GM19240 (cell line): ENCODE measurements at regions not wholly inside any gene's neighbourhood (a gene's known extent, or its start where the extent isn't known, plus 50 kb on each side); places are given as distances from the start of the nearest gene placed in this dataset.
"Not testable (repeated sequence)": the region's sequence is repeated elsewhere in the genome, so short reads cannot be mapped to it uniquely, and the experiment has no call there.

Source experiments
- DNase-seq: peaks from one replicate; pipeline ENCODE4 v3.0.0; 2011; ENCODE audit warnings: low spot score; ENCODE audit not compliant: insufficient read length

DNA sequence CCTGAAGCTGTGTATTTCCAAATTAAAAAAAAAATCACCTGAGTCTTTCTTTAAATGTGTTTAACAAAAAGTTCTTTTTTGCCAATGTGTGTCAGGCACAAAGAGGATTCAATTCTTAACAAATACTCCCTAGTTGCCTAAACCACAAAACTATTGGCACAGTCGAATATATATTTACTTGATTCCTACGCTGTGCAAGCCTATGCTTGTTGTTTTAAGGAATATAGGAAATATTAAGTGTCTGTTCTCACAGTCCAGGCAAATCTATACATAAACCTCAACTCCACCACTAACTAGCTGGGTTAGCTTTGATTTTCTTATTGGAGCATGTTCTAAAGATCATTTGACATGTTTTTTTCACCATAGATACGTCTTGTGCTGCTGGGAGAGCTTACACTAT, 571.0 kb downstream of the PYDC2 start:
- DNase-seq, result no peak

DNA sequence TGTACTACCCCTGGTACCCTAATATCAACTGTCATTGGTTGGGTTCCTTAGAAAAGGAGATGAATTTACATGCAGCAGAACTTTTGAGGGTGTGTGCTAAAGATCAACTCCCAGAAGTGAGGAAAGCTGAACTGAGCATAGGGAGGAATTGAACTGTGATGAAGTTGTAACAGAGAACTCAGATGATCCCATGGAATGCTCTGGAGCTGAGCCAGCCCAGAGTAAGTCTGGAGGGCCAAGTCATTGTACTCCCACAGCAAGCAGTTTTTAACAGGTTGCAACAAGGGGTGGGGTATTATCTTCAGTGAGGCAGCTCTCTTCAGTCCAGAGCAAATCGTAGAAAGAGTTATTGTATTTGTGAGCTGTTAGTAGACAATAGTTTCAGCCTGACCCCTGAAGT, 572.3 kb downstream of the PYDC2 start:
- DNase-seq, result no peak

- DNase-seq, result no peak
Observed at GRCh38 chr3:192038726-192039125, 577.8 kb downstream of the PYDC2 start.

DNA sequence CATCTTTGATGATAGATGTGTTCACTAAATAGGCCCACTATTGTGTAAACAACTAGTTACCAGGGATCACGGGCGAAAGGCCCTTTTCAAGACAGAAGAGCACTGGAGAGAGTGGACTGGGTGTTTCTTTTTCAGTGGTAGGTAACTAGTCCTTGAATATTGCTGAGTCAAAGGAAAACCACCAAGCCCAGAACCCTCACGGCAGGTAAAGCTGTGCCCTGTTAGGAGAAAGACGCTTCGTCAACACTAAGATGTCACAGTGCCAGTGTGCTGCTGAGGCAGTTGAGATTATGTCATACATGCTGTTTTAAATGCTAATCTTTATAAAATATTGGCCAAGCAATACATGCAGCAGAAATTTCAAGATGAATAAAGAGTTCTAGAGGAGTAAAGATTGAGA, 578.6 kb downstream of the PYDC2 start:
- no peak for DNase-seq

DNA sequence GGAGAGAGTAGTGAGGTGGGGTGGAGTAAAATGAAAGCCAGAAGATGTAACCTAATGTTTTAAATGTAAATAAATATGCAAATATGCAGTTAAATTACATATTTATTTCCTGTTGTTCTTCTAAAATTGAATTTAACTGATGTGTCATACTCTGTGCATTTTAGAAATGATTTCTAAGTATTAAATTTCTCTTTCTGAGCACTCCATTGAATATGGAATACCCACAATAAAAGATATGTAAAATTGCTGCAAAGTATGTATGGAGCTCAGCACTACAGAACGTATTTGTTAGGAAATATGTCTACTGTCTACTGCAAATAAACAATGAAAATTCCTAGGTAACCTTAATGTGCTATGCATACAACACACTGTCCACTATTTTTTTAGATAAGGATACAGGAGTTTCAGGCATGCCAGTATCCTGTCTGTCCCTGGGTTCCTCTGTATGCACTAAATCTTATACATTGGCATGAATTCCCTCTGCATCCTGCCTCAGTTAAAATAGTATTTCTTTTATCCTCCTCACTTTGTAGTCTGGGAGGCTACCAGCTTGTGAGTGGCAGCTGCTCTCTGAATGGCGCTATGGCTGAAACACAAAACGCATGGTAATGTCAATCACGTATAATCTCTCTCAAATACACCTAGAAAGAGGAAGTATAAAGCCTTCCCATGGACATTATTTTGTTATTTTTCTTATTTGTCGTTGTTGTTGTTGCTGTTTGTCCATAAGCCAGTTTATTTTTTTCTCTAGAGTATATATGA, 579.5 kb downstream of the PYDC2 start:
- DNase-seq, result no peak

- DNase-seq, result peak; percentile 8
Observed at GRCh38 chr3:192042116-192042515, 581.2 kb downstream of the PYDC2 start.

DNA sequence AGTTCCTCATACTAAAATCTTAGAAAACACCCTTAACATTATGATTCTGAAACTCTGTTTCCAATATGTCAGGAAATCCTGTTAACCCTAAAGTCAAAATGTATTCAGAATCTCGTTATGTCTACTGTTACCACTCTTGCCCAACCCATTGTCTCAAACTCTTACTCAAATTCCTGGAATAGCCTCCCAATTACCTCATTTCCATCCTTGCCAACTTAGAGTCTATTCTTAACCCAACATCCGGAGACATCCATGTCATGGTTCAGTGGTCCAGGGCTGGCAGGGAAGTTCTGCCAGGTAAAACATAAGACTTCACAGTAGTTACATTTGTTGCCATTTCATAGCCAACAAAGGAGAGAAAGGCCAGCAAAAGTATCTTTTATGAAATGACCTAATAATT, 593.9 kb downstream of the PYDC2 start:
- no peak for DNase-seq

DNA sequence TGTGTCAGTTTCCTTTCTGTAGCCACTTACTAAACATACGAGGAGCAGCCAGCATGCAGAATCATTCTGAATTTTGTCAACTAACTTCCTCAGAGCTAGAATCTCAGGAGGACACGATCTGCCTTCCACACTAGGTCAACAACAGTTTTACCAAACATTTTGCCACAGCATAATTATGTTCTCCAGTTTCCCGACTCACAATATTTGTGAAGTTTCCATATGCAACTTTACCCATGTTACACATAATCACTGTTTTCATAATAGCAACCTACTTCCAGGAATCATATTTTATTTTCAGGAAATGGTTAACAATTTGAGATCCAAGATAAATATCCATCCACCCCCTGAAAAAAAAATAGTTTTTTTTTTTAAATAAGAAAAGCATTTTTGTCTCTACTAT, 595.0 kb downstream of the PYDC2 start:
- no peak for DNase-seq

DNA sequence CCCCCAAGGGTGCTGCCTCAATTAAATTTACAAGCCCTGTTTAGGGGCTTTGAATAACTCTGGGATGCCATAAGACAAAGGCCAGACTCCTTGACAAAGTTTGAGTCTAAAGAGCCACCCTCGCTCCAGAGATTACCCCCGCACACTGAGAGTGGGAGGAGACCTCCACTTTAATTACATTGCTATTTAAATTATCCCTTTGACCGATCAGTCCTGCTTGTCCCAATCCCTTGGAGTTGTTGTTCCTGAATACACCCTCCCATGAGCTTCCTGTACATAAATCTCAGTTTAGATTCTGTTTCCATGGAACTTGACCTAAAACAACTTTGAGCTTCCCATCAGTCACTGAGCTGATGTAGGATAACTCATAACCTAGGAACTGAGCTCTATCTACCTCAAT, 596.3 kb downstream of the PYDC2 start:
- no peak for DNase-seq

DNA sequence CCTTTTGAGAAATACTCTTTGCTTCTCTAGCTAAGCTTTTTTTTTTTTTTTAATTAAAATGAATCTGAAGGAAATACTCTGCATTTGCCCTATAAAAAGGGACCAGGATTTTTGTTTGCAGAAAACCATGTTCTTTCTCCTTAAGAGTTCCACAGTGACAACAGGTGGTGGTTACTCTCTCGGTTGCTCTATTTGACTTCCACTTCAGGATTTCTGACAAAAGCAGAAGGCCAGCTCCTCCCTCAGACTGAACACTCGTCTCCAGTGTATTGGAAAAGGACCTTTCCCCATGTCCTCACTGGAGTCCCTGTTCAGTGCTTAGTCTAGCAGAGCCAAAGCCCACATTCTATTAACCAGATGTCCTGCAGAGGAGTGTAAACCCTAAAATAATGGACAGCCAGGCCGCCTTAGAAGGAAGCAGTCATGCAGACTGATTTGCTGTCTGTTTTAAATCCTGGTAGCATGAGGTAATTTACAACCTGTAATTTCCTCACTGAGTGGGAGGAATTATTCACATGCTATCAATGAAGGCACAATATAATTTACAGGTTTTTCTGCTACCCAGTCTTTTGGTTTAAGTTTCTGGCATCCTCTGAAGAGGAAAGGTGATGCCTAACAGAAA, 599.3 kb downstream of the PYDC2 start:
- DNase-seq, result no peak

GRCh38 chr3:192061426-192061825, 600.5 kb downstream of the PYDC2 start:
- DNase-seq, result no peak

GRCh38 chr3:192062186-192062585, 601.2 kb downstream of the PYDC2 start:
- DNase-seq, result no peak

DNA sequence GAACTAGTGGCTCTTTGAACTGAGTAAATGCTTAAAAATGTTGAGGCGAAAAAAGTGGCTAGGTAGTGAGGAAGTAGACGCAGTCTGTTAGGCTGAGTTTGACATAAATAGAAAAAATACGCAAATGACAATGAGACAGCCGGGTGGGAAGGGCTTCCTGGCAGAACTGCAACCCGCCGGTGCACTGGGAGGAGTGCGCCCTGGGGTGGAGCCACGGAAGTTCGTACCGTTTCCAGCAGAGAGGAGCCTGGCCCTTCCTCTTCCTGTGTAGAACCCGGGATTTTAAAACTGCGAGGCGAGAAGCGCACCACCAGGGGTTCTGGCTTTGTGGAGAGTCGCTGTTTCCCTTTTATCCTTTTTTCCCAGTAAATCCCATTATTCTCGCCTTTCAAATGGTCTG, 602.6 kb downstream of the PYDC2 start:
- DNase-seq, result no peak

DNA sequence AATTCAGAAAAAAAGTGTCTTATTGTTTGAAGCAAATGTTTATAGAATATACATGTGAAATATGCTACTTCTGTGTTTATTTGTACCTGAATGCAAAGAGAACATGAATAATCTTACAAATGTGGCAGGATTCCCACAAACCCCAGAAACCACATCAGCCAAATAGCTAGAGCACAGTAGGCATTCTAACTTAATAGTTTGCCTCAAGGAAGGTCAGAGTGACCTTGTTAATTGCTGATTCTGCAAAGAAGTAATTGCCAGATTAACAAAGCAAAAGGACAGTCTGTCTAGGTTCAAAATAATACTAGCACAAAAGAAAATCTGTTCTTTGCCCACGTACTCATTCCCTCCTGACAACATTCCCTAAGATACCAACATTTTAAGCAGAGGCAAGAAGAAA, 604.0 kb downstream of the PYDC2 start:
- DNase-seq, result no peak

DNA sequence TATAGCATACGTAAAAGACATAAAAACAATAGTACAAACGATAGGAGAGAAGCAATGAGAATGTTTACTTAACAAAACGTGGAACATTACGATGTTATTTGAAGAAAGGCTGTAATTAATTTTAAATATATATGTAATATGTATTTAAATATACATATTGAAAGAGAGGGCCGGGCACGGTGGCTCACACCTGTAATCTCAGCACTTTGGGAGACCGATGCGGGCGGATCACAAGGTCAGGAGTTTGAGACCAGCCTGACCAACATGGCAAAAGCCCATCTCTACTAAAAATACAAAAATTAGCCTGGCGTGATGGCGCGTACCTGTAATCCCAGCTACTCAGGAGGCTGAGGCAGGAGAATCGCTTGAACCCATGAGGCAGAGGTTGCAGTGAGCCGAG, 605.3 kb downstream of the PYDC2 start:
- not testable (repeated sequence) for DNase-seq

GRCh38 chr3:192068464-192069254, 607.7 kb downstream of the PYDC2 start:
- DNase-seq, result no peak

DNA sequence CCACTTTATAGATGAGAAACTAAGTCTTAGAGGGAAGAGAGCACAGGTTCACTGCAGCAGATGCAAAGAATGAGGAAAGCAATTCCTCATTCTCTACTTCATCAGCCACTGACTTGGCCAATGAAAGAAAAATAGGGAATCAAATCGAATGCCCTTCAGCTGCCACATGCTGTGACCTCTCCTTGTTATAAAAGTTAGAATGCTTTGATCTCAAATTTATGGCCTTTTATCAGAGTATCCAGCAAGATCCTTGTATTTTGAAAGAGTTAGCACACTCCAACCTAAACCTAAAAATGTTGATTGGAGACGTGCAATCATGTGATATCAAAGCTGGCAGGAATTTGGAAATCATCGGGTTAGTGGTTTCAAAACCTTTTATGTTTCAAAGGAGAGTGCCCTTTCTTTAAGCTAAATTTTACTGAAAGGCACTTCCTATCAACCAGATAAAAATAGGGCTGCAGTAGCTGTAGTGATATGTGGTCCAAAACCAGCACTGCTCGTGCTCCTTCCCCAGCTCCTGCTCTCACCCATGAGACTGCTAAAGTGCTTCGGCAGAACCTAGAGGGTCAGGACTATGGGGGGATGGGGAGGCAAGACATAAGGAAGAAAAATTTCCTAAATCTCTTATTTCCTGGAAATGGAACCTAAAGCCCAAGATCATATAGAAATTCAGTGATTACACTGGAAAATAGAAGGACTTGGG, 617.0 kb downstream of the PYDC2 start:
- no peak for DNase-seq

- no peak for DNase-seq
Observed at GRCh38 chr3:192079098-192079497, 618.1 kb downstream of the PYDC2 start.

DNA sequence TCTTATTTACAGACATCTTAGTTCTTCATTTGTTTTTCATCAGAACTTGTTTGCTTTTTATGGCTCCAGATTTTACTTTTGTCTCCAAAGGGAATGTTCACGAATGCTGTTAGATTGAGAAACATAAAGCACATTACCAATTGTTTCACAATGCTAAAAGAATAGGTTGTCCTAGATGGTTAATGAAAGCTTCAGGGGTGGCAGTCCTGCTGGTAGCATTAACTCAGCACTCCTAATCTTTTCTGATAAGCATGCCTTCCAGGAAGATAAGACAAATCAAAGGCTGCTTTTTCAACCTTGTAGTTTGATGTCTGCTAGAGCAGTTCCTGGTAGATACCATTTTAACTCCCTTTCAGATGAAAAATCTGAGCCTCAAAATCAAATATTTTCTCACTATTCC, 619.4 kb downstream of the PYDC2 start:
- DNase-seq, result no peak

- no peak for DNase-seq
Observed at GRCh38 chr3:192082730-192083660, 622.0 kb downstream of the PYDC2 start.
